ENCODE measurements at regions not wholly inside any gene's neighbourhood (a gene's known extent, or its start where the extent isn't known, plus 50 kb on each side); places are given as distances from the start of the nearest gene placed in this dataset.

GRCh38 chr6:166877906-166878305, 78.4 kb downstream of the RNASET2 start:
- H3K27me3 Mint-ChIP-seq, result no peaks in the 10 kb centered on the region
- no peak for DNase-seq
- ATAC-seq, result no peak
- no peak overlapping the region for H3K4me3 Mint-ChIP-seq
- H3K4me1 Mint-ChIP-seq, result no peaks in the 10 kb centered on the region
- no peaks in the 10 kb centered on the region for H3K9me3 Mint-ChIP-seq
- no peak overlapping the region for H3K27ac Mint-ChIP-seq

GRCh38 chr6:166877349-166877748, 79.0 kb downstream of the RNASET2 start:
- no peak for DNase-seq
- Mint-ChIP-seq H3K9me3 (no peaks in the 10 kb centered on the region), H3K27me3 (no peaks in the 10 kb centered on the region)

GRCh38 chr6:166872531-166873009, 83.8 kb downstream of the RNASET2 start:
- Mint-ChIP-seq H3K4me3 (no peak overlapping the region), H3K27me3 (no peaks in the 10 kb centered on the region), H3K4me1 (no peaks in the 10 kb centered on the region), H3K9me3 (no peaks in the 10 kb centered on the region), H3K27ac (peak overlapping the region in 1 of 2 donors; percentile 67)
- ATAC-seq (no peak), DNase-seq (no peak)

More at GRCh38 chr6:166877349-166877748, 79.0 kb downstream of the RNASET2 start:
- Mint-ChIP-seq H3K4me1 (no peaks in the 10 kb centered on the region), H3K4me3 (no peak overlapping the region), H3K27ac (no peak overlapping the region)
- no peak for ATAC-seq

GRCh38 chr6:166870602-166871208, 85.6 kb downstream of the RNASET2 start:
- ATAC-seq (no peak), DNase-seq (no peak)
- Mint-ChIP-seq H3K4me1 (no peaks in the 10 kb centered on the region), H3K4me3 (no peak overlapping the region), H3K27me3 (no peaks in the 10 kb centered on the region), H3K9me3 (no peaks in the 10 kb centered on the region), H3K27ac (no peak overlapping the region)

GRCh38 chr6:166866839-166867637, 89.3 kb downstream of the RNASET2 start:
- Mint-ChIP-seq H3K9me3 (no peaks in the 10 kb centered on the region), H3K4me3 (no peak overlapping the region), H3K27me3 (peaks cover 23% of the 10 kb centered on the region), H3K27ac (peak overlapping the region in 1 of 2 donors; percentile 56), H3K4me1 (peaks cover 8% of the 10 kb centered on the region)
- DNase-seq (no peak), ATAC-seq (no peak)

GRCh38 chr6:166864333-166864732, 92.0 kb downstream of the RNASET2 start:
- no peak overlapping the region for H3K27ac Mint-ChIP-seq
- no peak overlapping the region for H3K4me3 Mint-ChIP-seq
- peaks cover 12% of the 10 kb centered on the region for H3K4me1 Mint-ChIP-seq
- H3K27me3 Mint-ChIP-seq, result peaks cover 41% of the 10 kb centered on the region
- ATAC-seq (no peak), DNase-seq (no peak)
- H3K9me3 Mint-ChIP-seq, result no peaks in the 10 kb centered on the region

- H3K27ac Mint-ChIP-seq, result peak overlapping the region in 1 of 2 donors; percentile 32
- ATAC-seq, result peak; percentile 39
- no peaks in the 10 kb centered on the region for H3K9me3 Mint-ChIP-seq
- peaks cover 41% of the 10 kb centered on the region for H3K27me3 Mint-ChIP-seq
- peak in 1 of 2 donors; percentile 3 for DNase-seq
- H3K4me3 Mint-ChIP-seq, result peak overlapping the region; percentile 71 to 89
- H3K4me1 Mint-ChIP-seq, result peaks cover 12% of the 10 kb centered on the region
Measured at GRCh38 chr6:166862978-166863530, 93.3 kb downstream of the RNASET2 start.

- Mint-ChIP-seq H3K4me1 (peaks cover 12% of the 10 kb centered on the region), H3K9me3 (no peaks in the 10 kb centered on the region), H3K4me3 (peak overlapping the region; percentile 71 to 89), H3K27me3 (peaks cover 41% of the 10 kb centered on the region), H3K27ac (peak overlapping the region in 1 of 2 donors; percentile 32)
- ATAC-seq (peak; percentile 71), DNase-seq (peak in 1 of 2 donors; percentile 17)
Measured at GRCh38 chr6:166862287-166862977, 93.9 kb downstream of the RNASET2 start.

- Mint-ChIP-seq H3K9me3 (no peaks in the 10 kb centered on the region), H3K4me3 (peak overlapping the region; percentile 71 to 89), H3K27me3 (peaks cover 41% of the 10 kb centered on the region), H3K4me1 (peaks cover 12% of the 10 kb centered on the region), H3K27ac (no peak overlapping the region)
- DNase-seq, result no peak
- no peak for ATAC-seq
Measured at GRCh38 chr6:166861961-166862286, 94.4 kb downstream of the RNASET2 start.

GRCh38 chr6:166861304-166861703, 95.0 kb downstream of the RNASET2 start:
- Mint-ChIP-seq H3K9me3 (no peaks in the 10 kb centered on the region), H3K27ac (no peak overlapping the region), H3K4me3 (no peak overlapping the region), H3K27me3 (peaks cover 41% of the 10 kb centered on the region), H3K4me1 (peaks cover 12% of the 10 kb centered on the region)
- DNase-seq, result no peak
- ATAC-seq, result no peak

- H3K27ac Mint-ChIP-seq, result no peak overlapping the region
- peaks cover 12% of the 10 kb centered on the region for H3K4me1 Mint-ChIP-seq
- ATAC-seq, result no peak
- no peak overlapping the region for H3K4me3 Mint-ChIP-seq
- DNase-seq, result no peak
- H3K27me3 Mint-ChIP-seq, result peaks cover 41% of the 10 kb centered on the region
- no peaks in the 10 kb centered on the region for H3K9me3 Mint-ChIP-seq
Measured at GRCh38 chr6:166860392-166860791, 96.0 kb downstream of the RNASET2 start.

GRCh38 chr6:166855416-166855815, 100.9 kb downstream of the RNASET2 start:
- Mint-ChIP-seq H3K9me3 (no peaks in the 10 kb centered on the region), H3K4me1 (peaks cover 5% of the 10 kb centered on the region), H3K27ac (no peak overlapping the region), H3K4me3 (no peak overlapping the region), H3K27me3 (peaks cover 2% of the 10 kb centered on the region)
- DNase-seq, result no peak
- no peak for ATAC-seq

- Mint-ChIP-seq H3K4me3 (no peak overlapping the region), H3K27ac (no peak overlapping the region), H3K27me3 (no peaks in the 10 kb centered on the region), H3K4me1 (peaks cover 5% of the 10 kb centered on the region), H3K9me3 (no peaks in the 10 kb centered on the region)
- DNase-seq (no peak), ATAC-seq (no peak)
Measured at GRCh38 chr6:166853371-166854325, 102.7 kb downstream of the RNASET2 start.

- H3K27ac Mint-ChIP-seq, result peak overlapping the region in 1 of 2 donors; percentile 90
- no peak overlapping the region for H3K4me3 Mint-ChIP-seq
Measured at GRCh38 chr6:166852451-166852975, 103.8 kb downstream of the RNASET2 start.

More at GRCh38 chr6:166852451-166852975, 103.8 kb downstream of the RNASET2 start:
- H3K4me1 Mint-ChIP-seq, result peaks cover 5% of the 10 kb centered on the region
- no peaks in the 10 kb centered on the region for H3K9me3 Mint-ChIP-seq
- H3K27me3 Mint-ChIP-seq, result no peaks in the 10 kb centered on the region
- ATAC-seq (no peak), DNase-seq (no peak)

All from stimulated activated naive CD8-positive, alpha-beta T cell treated with anti-CD3 and anti-CD28 coated beads, Interleukin-15, amount 100 ng/mL, for 72 hours (primary cell).